Adrenal gland (tissue), 9 donors: ENCODE measurements at regions not wholly inside any gene's neighbourhood (a gene's known extent, or its start where the extent isn't known, plus 50 kb on each side); places are given as distances from the start of the nearest gene placed in this dataset.

ENCODE experiments used
- DNase-seq, 7 donors: peaks; one replicate each; pipeline ENCODE4 v3.0.0-alpha.2; 2019 to 2020
- H3K27ac ChIP-seq, 5 donors: fragments of 200-600 bp; sonication (generic) in 4 of 5; 1 replicate in 3 of 5; 2 replicates in 2 of 5; pipeline versions ENCODE4 v1.5.1 to v1.8.0; 2016 to 2020; ENCODE audit warnings: mild to moderate bottlenecking in 1 of 5
- H3K27me3 ChIP-seq: fragments of 200-600 bp; 2 replicates; pipeline ENCODE4 v1.8.0; 2021
- H3K36me3 ChIP-seq, 2 donors: fragments of 200-600 bp; replicated peaks in 1 of 2; 1 replicate in 1 of 2; 2 replicates in 1 of 2; pipeline versions ENCODE4 v1.5.1 to v1.8.0; 2018 to 2022
- H3K4me1 ChIP-seq, 2 donors: fragments of 200-600 bp; replicated peaks in 1 of 2; 1 replicate in 1 of 2; 2 replicates in 1 of 2; pipeline versions ENCODE4 v1.5.1 to v1.8.0; 2018 to 2021
- H3K4me3 ChIP-seq, 4 donors: fragments of 200-600 bp; sonication (generic) in 3 of 4; one replicate each; pipeline ENCODE4 v1.5.1; 2016 to 2018
- H3K9me3 ChIP-seq, 3 donors: fragments of 200-600 bp; sonication (generic) in 1 of 3; replicated peaks in 1 of 3; 1 replicate in 2 of 3; 2 replicates in 1 of 3; pipeline versions ENCODE4 v1.5.1 to v1.8.0; 2016 to 2021
- POLR2A ChIP-seq, 2 donors: fragments of 450-650 bp; IDR thresholded peaks; one replicate each; pipeline ENCODE4 v1.6.1; 2017; ENCODE audit warnings: antibody characterized with exemption in 2 of 2, mild to moderate bottlenecking in 2 of 2, moderate library complexity in 1 of 2
- WGBS, 4 donors: extraction: QIAGEN DNeasy Blood & Tissue Kit in 2 of 4; methylation state at CpG; one replicate each; pipeline versions ENCODE4 v1.1.5 to v1.1.7; 2013 to 2017; 5-methylcytosine and 5-hydroxymethylcytosine counted together
- intact Hi-C, 2 donors: fragments of 100-400 bp; cut with DNase I; formaldehyde crosslinking; loops; one replicate each; pipeline versions ENCODE4 v1.14.1 to v1.15.0; 2022 to 2023
- TF ChIP-seq, protein P1 (sequence below), 6 experiments: fragments of 450-650 bp in 4 of 6; fragments of 200-600 bp in 2 of 6; sonication (generic) in 1 of 6; IDR thresholded peaks; 1 replicate in 5 of 6; 2 replicates in 1 of 6; pipeline versions ENCODE4 v1.5.1 to v1.8.0; 2016 to 2021; ENCODE audit warnings: antibody characterized with exemption in 6 of 6, mild to moderate bottlenecking in 2 of 6, moderate library complexity in 1 of 6
- donor health status: healthy with polysubstance abuse.
- donor health status: Bipolar disorder and iron deficiency.
- donor health status: DM: yes; HTN: yes; CAD: no.
- donor health status: DM: no; HTN: no; CAD: no.
- donor health status: DM: no; HTN: no; CAD: no.

DNA sequence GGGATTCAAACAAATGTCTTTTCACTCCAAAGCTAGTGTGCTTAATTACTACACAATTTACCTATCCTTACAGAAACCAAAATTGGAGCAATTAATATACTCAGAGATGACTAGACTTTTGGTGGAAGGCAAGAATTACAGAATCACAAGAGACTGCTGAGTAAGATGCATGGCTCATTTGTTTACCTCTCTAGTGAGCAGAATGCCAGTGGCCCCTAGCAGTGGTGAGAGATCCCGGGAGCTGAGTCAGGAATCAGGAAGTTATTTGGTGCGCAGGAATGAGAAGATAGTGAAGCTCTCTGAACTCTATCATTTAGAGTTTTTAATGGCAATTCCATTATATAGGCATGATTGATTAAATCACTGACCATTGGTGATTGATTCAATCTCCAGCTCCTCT, 188.9 kb upstream of the SESN3 start:
- DNase-seq: no peak
- H3K4me1 ChIP-seq: no peaks in the 10 kb centered on the region
- no peaks in the 10 kb centered on the region for H3K36me3 ChIP-seq
- H3K9me3 ChIP-seq: no peaks in the 10 kb centered on the region
- 78 to 94% (median 86%) methylated on average over 2 of the region's 2 CpGs for WGBS, 4 donors
- H3K4me3 ChIP-seq: no peak overlapping the region
- intact Hi-C loops: no loop called here
- TF ChIP-seq, protein P1, sequence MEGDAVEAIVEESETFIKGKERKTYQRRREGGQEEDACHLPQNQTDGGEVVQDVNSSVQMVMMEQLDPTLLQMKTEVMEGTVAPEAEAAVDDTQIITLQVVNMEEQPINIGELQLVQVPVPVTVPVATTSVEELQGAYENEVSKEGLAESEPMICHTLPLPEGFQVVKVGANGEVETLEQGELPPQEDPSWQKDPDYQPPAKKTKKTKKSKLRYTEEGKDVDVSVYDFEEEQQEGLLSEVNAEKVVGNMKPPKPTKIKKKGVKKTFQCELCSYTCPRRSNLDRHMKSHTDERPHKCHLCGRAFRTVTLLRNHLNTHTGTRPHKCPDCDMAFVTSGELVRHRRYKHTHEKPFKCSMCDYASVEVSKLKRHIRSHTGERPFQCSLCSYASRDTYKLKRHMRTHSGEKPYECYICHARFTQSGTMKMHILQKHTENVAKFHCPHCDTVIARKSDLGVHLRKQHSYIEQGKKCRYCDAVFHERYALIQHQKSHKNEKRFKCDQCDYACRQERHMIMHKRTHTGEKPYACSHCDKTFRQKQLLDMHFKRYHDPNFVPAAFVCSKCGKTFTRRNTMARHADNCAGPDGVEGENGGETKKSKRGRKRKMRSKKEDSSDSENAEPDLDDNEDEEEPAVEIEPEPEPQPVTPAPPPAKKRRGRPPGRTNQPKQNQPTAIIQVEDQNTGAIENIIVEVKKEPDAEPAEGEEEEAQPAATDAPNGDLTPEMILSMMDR (IDR thresholded peaks at IDR 0.05): no peak
- no peak for TF ChIP-seq POLR2A (IDR thresholded peaks at IDR 0.05)
- H3K27ac ChIP-seq: no peak overlapping the region
- H3K27me3 ChIP-seq: peaks cover 11% of the 10 kb centered on the region

DNA sequence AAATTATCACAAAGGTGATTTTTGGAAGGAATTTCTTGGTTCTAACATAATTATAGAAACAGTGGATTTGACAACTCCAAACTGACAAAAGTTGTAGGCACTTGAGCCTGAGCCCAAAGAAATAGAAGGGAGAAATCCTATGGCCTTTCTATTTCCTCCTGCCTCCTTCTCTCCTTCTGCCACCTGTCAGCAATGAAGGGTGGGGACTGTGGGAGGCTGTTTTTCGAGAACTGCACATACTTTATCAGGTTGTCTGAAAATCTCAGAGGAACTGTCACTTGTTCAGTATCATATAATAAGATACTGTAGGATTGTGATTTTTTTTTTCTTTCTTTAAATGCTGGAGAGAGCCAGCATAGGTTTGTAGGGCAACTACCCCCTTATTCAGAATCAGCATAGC, 187.9 kb upstream of the SESN3 start:
- DNase-seq: no peak
- intact Hi-C loops: no loop called here
- no peak overlapping the region for H3K27ac ChIP-seq
- 84 to 100% (median 94%) methylated on average over 1 of the region's 1 CpG for WGBS, 4 donors
- peaks cover 11% of the 10 kb centered on the region for H3K27me3 ChIP-seq
- no peak for TF ChIP-seq POLR2A (IDR thresholded peaks at IDR 0.05)
- TF ChIP-seq, protein P1 (IDR thresholded peaks at IDR 0.05): no peak
- H3K9me3 ChIP-seq: no peaks in the 10 kb centered on the region
- no peaks in the 10 kb centered on the region for H3K36me3 ChIP-seq
- H3K4me3 ChIP-seq: no peak overlapping the region
- H3K4me1 ChIP-seq: no peaks in the 10 kb centered on the region

DNA sequence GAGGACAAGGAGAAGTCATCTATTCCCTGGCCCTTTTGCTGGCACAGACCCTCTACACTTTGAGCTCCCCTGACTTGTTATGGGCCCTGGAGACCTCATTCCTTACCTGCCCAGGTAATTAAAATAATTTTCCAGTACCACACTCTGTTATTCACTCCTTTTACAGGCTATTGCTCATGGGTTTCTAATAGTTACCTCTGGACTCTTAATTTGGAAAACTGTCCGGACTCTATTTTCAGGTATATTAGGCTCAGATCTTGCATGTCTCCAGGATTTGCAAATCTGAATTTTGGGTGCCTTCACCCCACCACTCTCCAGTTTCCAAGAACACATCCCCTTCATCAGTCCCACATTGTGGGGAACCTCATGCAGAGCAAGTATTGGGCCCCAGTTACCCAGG, 186.8 kb upstream of the SESN3 start:
- Histone ChIP-seq H3K4me3 (no peak overlapping the region), H3K4me1 (no peaks in the 10 kb centered on the region), H3K27me3 (peaks cover 11% of the 10 kb centered on the region), H3K27ac (no peak overlapping the region), H3K36me3 (no peaks in the 10 kb centered on the region), H3K9me3 (no peaks in the 10 kb centered on the region)
- 88 to 100% (median 99%) methylated on average over 1 of the region's 1 CpG for WGBS, 4 donors
- TF ChIP-seq, protein P1 (IDR thresholded peaks at IDR 0.05): no peak
- TF ChIP-seq POLR2A (IDR thresholded peaks at IDR 0.05): no peak
- intact Hi-C loops: no loop called here
- DNase-seq: no peak

DNA sequence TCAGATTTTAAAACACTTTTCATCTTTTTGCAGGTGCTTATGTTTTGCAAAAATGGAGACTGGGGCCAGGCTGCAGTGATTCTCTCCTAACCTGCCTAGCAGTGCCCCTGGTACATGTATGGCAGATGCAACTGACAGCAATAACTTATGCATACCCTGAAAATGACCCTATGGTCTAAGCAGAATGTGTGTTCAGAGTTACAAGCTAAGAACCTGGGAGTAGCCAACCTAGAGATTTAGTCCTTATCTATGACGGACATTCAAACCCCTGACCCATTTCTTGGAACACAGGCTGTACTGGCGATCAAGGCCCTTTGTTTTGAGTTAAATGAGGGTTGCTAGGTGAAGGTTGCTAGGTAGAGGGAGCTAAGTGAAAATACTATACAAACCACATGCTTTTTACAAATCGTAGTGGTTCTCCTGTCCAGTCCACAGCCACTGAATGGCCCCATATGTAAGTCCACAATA, 184.9 kb upstream of the SESN3 start:
- intact Hi-C loops: no loop called here
- Histone ChIP-seq H3K27ac (no peak overlapping the region), H3K36me3 (no peaks in the 10 kb centered on the region), H3K9me3 (no peaks in the 10 kb centered on the region), H3K27me3 (peaks cover 10% of the 10 kb centered on the region), H3K4me1 (no peaks in the 10 kb centered on the region), H3K4me3 (no peak overlapping the region)
- DNase-seq: no peak
- 61 to 83% (median 74%) methylated on average over 3 of the region's 3 CpGs for WGBS, 4 donors
- TF ChIP-seq POLR2A (IDR thresholded peaks at IDR 0.05): no peak
- TF ChIP-seq, protein P1 (IDR thresholded peaks at IDR 0.05): no peak
